Spleen (tissue), 7 donors: ENCODE measurements at regions not wholly inside any gene's neighbourhood (a gene's known extent, or its start where the extent isn't known, plus 50 kb on each side); places are given as distances from the start of the nearest gene placed in this dataset.

Experiments
- POLR2A ChIP-seq, 3 donors: fragments of 450-650 bp; IDR thresholded peaks; one replicate each; pipeline ENCODE4 v1.5.1; 2017; ENCODE audit warnings: antibody characterized with exemption in 3 of 3, mild to moderate bottlenecking in 1 of 3
- TF ChIP-seq, protein P1 (sequence below), 11 experiments: fragments of 200-600 bp in 7 of 11; fragments of 450-650 bp in 4 of 11; sonication (generic) in 4 of 11; IDR thresholded peaks in 8 of 11; conservative IDR thresholded peaks in 3 of 11; 1 replicate in 7 of 11; 2 replicates in 4 of 11; pipeline versions ENCODE4 v1.4.0 to v1.8.0; 2016 to 2021; ENCODE audit warnings: antibody characterized with exemption in 11 of 11, inconsistent platforms in 4 of 11, mild to moderate bottlenecking in 1 of 11
- donor health status: DM: no; HTN: no; CAD: no; lungs with moderate emphysema.
- donor health status: DM: no; HTN: no; CAD: no.
- donor health status: DM: no; HTN: no; CAD: no.

DNA sequence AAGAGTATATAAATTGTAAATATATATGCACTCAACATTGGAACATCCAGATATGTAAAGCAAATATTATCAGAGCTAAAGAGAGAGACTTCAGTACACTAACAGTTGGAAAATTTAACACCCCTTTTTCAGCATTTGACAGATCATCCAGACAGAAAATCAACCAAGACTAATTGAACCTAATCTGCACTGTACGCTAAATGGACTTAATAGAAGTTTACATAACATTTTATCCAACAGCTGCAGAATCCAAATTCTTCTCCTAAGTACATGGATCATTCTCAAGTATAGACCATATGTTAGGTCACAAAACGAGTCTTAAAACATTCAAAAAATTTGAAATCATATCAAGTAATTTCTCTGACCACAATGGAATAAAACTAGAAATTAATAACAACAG is 229.1 kb upstream of the CLEC14A start:
- TF ChIP-seq, protein P1, sequence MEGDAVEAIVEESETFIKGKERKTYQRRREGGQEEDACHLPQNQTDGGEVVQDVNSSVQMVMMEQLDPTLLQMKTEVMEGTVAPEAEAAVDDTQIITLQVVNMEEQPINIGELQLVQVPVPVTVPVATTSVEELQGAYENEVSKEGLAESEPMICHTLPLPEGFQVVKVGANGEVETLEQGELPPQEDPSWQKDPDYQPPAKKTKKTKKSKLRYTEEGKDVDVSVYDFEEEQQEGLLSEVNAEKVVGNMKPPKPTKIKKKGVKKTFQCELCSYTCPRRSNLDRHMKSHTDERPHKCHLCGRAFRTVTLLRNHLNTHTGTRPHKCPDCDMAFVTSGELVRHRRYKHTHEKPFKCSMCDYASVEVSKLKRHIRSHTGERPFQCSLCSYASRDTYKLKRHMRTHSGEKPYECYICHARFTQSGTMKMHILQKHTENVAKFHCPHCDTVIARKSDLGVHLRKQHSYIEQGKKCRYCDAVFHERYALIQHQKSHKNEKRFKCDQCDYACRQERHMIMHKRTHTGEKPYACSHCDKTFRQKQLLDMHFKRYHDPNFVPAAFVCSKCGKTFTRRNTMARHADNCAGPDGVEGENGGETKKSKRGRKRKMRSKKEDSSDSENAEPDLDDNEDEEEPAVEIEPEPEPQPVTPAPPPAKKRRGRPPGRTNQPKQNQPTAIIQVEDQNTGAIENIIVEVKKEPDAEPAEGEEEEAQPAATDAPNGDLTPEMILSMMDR (IDR thresholded peaks at IDR 0.05 in 8 of 11, conservative IDR thresholded peaks at IDR 0.05 in 3 of 11) = no peak
- TF ChIP-seq POLR2A (IDR thresholded peaks at IDR 0.05) = no peak
